Glutamatergic neuron (in vitro differentiated cells): ENCODE measurements at regions not wholly inside any gene's neighbourhood (a gene's known extent, or its start where the extent isn't known, plus 50 kb on each side); places are given as distances from the start of the nearest gene placed in this dataset.

Source experiments
- DNase-seq: peaks from one replicate; pipeline ENCODE4 v3.0.0; 2022
- H3K27ac Mint-ChIP-seq: one replicate; pipeline ENCODE4 v1.8.0; 2020; ENCODE audit warnings: mild to moderate bottlenecking, mixed read lengths, inconsistent platforms; ENCODE audit not compliant: unreplicated experiment
- H3K27me3 Mint-ChIP-seq: one replicate; pipeline ENCODE4 v1.8.0; 2020; ENCODE audit warnings: mild to moderate bottlenecking, moderate library complexity, mixed read lengths, inconsistent platforms; ENCODE audit not compliant: unreplicated experiment
- H3K36me3 Mint-ChIP-seq: one replicate; pipeline ENCODE4 v1.8.0; 2020; ENCODE audit warnings: mild to moderate bottlenecking, mixed read lengths, inconsistent platforms; ENCODE audit not compliant: unreplicated experiment
- H3K4me1 Mint-ChIP-seq: one replicate; pipeline ENCODE4 v1.8.0; 2020; ENCODE audit warnings: mild to moderate bottlenecking, low read depth, mixed read lengths, inconsistent platforms; ENCODE audit not compliant: unreplicated experiment
- H3K4me3 Mint-ChIP-seq: one replicate; pipeline ENCODE4 v1.8.0; 2020; ENCODE audit warnings: mild to moderate bottlenecking, mixed read lengths, inconsistent platforms; ENCODE audit not compliant: unreplicated experiment
- H3K9me3 Mint-ChIP-seq: one replicate; pipeline ENCODE4 v1.8.0; 2020; ENCODE audit warnings: mild to moderate bottlenecking, moderate library complexity, mixed read lengths, inconsistent platforms; ENCODE audit not compliant: unreplicated experiment
- TF ChIP-seq, protein P1 (sequence below): fragments of 200-600 bp; sonication (generic); IDR thresholded peaks from one replicate; pipeline ENCODE4 v1.5.0; 2021; ENCODE audit not compliant: partially characterized antibody, unreplicated experiment

DNA sequence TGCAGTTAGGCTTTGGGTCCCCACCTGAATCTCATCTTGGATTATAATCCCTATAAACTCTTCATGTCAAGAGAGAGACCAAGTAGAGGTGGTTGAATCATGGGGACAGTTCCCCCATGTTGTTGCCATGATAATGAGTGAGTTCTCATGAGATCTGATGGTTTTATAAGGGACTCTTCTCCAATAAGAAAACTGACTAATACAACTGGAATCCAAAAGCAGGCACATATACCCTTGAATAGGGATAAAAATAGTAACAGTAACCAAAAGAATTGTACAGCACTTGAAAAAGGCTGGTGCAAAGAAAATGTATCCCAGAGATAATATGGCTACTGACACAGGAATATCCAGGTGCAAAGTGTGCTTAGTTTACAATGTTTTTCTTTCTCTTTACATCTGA is 351.5 kb upstream of the MAD2L1 start:
- H3K27me3 Mint-ChIP-seq = no peaks in the 10 kb centered on the region
- H3K9me3 Mint-ChIP-seq = no peaks in the 10 kb centered on the region
- DNase-seq = no peak
- H3K4me1 Mint-ChIP-seq = no peaks in the 10 kb centered on the region
- no peak overlapping the region for H3K27ac Mint-ChIP-seq
- H3K4me3 Mint-ChIP-seq = no peak overlapping the region
- peaks cover 4% of the 10 kb centered on the region for H3K36me3 Mint-ChIP-seq
- TF ChIP-seq, protein P1, sequence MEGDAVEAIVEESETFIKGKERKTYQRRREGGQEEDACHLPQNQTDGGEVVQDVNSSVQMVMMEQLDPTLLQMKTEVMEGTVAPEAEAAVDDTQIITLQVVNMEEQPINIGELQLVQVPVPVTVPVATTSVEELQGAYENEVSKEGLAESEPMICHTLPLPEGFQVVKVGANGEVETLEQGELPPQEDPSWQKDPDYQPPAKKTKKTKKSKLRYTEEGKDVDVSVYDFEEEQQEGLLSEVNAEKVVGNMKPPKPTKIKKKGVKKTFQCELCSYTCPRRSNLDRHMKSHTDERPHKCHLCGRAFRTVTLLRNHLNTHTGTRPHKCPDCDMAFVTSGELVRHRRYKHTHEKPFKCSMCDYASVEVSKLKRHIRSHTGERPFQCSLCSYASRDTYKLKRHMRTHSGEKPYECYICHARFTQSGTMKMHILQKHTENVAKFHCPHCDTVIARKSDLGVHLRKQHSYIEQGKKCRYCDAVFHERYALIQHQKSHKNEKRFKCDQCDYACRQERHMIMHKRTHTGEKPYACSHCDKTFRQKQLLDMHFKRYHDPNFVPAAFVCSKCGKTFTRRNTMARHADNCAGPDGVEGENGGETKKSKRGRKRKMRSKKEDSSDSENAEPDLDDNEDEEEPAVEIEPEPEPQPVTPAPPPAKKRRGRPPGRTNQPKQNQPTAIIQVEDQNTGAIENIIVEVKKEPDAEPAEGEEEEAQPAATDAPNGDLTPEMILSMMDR = no peak

DNA sequence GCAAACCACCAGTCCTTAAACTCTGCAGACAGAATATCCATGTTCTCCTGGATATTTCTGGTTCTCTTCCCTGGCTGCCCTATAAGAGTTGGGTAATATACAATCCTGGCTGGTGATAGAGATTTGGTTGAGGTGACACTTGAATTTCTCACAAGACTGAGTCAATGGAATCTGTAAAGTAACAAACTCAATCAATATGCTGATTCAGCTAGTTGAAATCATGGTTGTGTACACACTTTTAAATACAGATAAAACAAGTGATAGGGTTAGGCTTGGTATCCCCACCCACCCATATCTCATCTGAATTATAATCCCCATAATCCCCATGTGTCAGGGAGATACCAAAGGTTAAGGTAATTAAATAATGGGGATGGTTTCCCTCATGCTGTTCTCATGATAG is 349.2 kb upstream of the MAD2L1 start:
- no peaks in the 10 kb centered on the region for H3K4me1 Mint-ChIP-seq
- H3K36me3 Mint-ChIP-seq = peaks cover 4% of the 10 kb centered on the region
- no peaks in the 10 kb centered on the region for H3K9me3 Mint-ChIP-seq

DNA sequence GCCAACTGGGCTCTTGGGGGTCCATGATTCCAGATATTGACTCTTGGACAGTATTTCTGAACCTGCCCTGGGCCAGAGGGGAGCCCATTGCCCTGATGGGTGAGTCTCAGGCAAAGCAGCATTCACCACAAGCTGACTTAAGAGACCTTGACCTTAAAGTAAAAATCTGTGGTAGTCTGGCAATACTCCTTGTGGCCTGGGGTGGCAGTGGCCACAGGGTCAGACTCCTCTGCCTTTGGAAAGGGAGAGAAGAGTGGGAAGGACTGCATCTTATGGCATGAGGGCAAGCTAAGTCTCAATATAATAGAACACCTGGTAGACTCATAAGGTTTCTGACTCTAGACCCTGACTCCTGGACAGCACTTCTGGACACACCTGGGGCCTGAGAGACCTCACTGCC is 340.3 kb upstream of the MAD2L1 start:
- H3K4me1 Mint-ChIP-seq = no peaks in the 10 kb centered on the region
- no peaks in the 10 kb centered on the region for H3K36me3 Mint-ChIP-seq
- H3K9me3 Mint-ChIP-seq = peaks cover 3% of the 10 kb centered on the region
- H3K4me3 Mint-ChIP-seq = no peak overlapping the region
- no peaks in the 10 kb centered on the region for H3K27me3 Mint-ChIP-seq
- DNase-seq = no peak
- TF ChIP-seq, protein P1 = no peak
- H3K27ac Mint-ChIP-seq = no peak overlapping the region

More for the DNA sequence above, 349.2 kb upstream of the MAD2L1 start:
- TF ChIP-seq, protein P1 = no peak
- no peak overlapping the region for H3K27ac Mint-ChIP-seq
- DNase-seq = no peak
- H3K4me3 Mint-ChIP-seq = no peak overlapping the region
- H3K27me3 Mint-ChIP-seq = no peaks in the 10 kb centered on the region

DNA sequence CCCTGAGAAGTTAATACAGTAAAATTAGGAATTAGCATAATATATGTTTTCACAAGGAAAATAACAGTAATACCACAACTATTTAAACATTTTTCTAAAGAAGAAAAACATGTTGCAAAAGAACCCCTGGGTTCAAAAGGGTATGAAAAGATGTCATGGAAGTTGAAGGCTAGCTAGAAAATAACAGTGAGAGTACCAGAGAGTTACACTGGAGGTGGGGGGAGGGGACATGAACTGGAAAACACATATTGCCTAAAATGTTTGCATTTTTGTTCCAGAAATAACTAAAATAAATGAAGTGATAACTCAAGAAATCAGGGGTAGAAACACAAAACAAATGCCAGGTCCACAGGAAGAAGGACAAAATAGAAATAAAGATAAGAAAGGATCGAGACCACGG is 336.6 kb upstream of the MAD2L1 start:
- TF ChIP-seq, protein P1 = no peak
- no peak for DNase-seq
- H3K4me3 Mint-ChIP-seq = no peak overlapping the region
- no peak overlapping the region for H3K27ac Mint-ChIP-seq
- H3K27me3 Mint-ChIP-seq = no peaks in the 10 kb centered on the region
- H3K4me1 Mint-ChIP-seq = no peaks in the 10 kb centered on the region
- H3K36me3 Mint-ChIP-seq = no peaks in the 10 kb centered on the region
- H3K9me3 Mint-ChIP-seq = peaks cover 3% of the 10 kb centered on the region

DNA sequence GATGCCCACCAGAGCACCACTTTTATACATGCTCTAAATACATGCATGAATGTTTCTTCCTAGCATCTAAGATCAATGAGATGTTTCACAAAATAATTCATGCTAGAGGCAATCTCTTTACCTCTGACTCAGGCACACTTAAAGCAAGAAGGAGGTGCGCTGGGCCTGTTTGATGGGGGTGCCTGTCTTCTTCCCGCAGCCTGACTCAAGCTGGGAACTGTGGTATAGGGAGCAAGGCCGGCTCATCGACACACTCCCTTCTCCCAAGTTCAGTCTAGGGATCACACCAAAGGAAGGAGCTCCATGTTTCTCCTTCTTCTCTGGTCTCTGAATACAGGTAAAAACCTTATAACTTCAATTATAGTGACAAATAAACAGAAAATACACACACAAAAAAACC is 333.8 kb upstream of the MAD2L1 start:
- Mint-ChIP-seq H3K9me3 (no peaks in the 10 kb centered on the region), H3K4me3 (no peak overlapping the region), H3K27me3 (peaks cover under 1% of the 10 kb centered on the region), H3K27ac (no peak overlapping the region), H3K4me1 (no peaks in the 10 kb centered on the region), H3K36me3 (no peaks in the 10 kb centered on the region)
- no peak for DNase-seq
- TF ChIP-seq, protein P1 = no peak
